Omental fat pad (tissue), 3 donors: ENCODE measurements at regions not wholly inside any gene's neighbourhood (a gene's known extent, or its start where the extent isn't known, plus 50 kb on each side); places are given as distances from the start of the nearest gene placed in this dataset.
"Not testable (repeated sequence)": the region's sequence is repeated elsewhere in the genome, so short reads cannot be mapped to it uniquely, and the experiment has no call there.

Experiments
- ATAC-seq: fragments of 150-250 bp; one replicate; pipeline ENCODE4 v1.9.1; 2016; ENCODE audit warnings: mild to moderate bottlenecking, moderate library complexity; ENCODE audit not compliant: low FRiP score
- DNase-seq: peaks from one replicate; pipeline ENCODE4 v3.0.0-alpha.2; 2019; ENCODE audit warnings: low spot score
- CTCF ChIP-seq, 3 donors: fragments of 450-650 bp; IDR thresholded peaks; one replicate each; pipeline ENCODE4 v1.5.1; 2016 to 2017; ENCODE audit warnings: antibody characterized with exemption in 3 of 3, mild to moderate bottlenecking in 3 of 3, moderate library complexity in 2 of 3

DNA sequence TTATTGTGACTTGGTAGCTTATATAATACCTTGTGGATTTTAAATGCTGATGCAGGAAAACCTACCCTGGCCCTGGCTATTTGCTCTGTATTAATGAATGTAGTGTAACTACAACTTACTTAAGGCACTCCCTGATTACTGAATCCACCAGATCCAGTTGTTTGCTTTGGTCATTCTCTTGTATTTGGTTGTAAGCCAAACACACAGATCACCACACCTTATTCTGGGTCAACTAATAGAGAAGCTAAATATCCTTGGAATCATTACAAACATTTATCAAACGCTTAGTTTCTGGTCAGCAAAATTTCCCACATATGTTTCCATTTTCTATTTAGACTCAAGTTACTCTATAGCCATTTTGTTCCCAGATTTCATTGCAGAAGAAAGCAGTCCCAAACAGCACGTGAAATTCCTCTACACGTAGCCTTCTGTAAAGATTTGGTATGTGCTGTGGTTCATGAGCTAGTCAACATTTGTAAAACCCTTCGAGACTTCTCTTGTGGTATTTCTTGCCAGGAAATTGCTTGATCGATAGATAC lies 322.6 kb downstream of the MEX3B start:
- TF ChIP-seq CTCF (IDR thresholded peaks at IDR 0.05) = no peak
- ATAC-seq = no peak
- no peak for DNase-seq

GRCh38 chr15:81716468-81716867 lies 329.4 kb downstream of the MEX3B start:
- not testable (repeated sequence) for ATAC-seq, DNase-seq

- TF ChIP-seq CTCF (IDR thresholded peaks at IDR 0.05) = no peak
- DNase-seq = no peak
- ATAC-seq = no peak
These were observed 335.5 kb downstream of the MEX3B start for GRCh38 chr15:81710328-81710727.

DNA sequence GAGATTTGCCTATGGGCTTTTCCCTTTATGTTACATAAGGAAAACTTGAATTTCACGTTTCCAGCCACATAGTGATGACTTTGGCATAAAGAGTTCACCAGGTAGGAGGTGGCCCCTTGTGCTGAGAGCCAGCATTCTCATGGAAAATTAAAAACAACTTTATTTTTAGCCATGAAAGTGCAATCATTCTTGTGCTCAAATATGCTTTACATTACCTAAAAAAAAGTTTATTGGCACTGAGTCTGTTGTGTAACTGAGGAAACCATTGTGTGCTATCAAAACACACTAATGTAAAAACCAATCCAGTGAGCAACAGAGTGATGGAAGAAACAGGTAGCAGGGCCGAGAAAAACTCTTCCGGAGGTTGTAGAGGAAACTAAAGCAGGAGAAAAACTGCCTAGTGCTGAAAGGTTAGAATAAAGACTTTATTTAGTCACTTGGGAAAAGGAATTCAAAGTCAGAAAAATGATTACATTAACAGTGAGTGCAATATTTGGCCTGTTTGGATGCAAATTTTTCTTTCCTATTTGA lies 332.9 kb upstream of the TMC3 start:
- DNase-seq, ATAC-seq: not testable (repeated sequence)

- peak; percentile 66 for ATAC-seq
- not testable (repeated sequence) for DNase-seq
These were observed 331.7 kb upstream of the TMC3 start for GRCh38 chr15:81705727-81706126.

GRCh38 chr15:81686021-81686420 lies 312.0 kb upstream of the TMC3 start:
- no peak for ATAC-seq
- TF ChIP-seq CTCF (IDR thresholded peaks at IDR 0.05) = no peak
- DNase-seq = no peak

DNA sequence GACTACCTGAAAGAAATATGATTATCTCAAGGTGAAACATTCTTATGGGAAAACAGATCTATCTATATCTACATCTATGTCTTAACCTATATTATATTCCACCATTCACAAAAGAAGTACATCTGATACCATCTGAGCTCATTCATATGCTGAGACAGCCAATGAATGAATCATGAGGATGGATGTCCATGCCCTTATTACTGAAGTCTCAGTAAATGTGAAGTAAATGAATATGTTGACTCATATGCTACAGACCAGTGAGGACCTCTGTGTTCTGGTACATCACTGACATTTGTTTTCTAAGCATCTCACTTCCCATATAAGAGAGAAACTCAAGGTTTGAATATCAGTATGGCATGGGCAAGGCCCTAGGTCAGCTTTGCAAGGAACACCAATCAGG lies 311.2 kb upstream of the TMC3 start:
- ATAC-seq = no peak
- no peak for TF ChIP-seq CTCF (IDR thresholded peaks at IDR 0.05)
- DNase-seq = no peak

DNA sequence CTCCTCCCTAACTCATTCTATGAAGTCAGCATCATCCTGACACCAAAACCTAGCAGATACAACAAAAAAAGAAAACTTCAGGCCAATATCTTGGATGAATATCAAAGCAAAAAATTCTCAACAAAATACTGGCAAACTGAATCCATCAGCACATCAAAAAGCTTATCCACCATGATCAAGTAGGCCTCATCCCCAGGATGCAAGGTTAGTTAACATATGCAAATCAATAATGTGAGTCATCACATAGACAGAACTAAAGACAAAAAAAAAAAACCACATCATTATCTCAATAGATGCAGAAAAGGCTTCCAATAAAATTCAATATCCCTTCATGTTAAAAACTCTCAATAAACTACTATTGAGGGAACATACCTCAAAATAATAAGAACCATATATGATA lies 306.8 kb upstream of the TMC3 start:
- ATAC-seq (no peak), DNase-seq (no peak)
- TF ChIP-seq CTCF (IDR thresholded peaks at IDR 0.05) = no peak

DNA sequence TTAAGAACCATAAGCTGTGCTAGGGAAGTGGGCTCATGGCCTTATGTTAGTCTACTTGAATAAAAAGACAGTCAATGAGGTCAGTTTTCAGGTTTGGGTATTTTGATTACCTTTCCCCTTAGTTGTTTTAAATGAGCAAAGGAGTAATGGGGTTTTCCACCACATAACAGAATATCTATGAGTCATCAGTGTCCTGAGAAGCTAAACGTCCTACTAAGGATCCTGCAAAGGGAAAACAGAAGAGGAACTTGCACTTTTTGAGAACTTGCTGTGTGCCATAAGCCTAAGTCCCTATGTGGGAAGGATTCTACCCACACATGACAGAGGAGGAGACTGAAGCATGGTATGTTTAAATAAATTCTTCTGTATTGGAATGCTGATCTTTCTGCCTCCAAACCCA lies 292.8 kb upstream of the TMC3 start:
- no peak for TF ChIP-seq CTCF (IDR thresholded peaks at IDR 0.05)
- DNase-seq = no peak
- ATAC-seq = no peak
